SK-N-MC (cell line): ENCODE measurements at regions not wholly inside any gene's neighbourhood (a gene's known extent, or its start where the extent isn't known, plus 50 kb on each side); places are given as distances from the start of the nearest gene placed in this dataset.

ENCODE experiments used
- EZH2 ChIP-seq: fragments of 200-600 bp; sonication (generic); IDR thresholded peaks from one replicate; pipeline ENCODE4 v1.6.1; 2017; ENCODE audit warnings: antibody characterized with exemption
- FOXP2 ChIP-seq: optimal IDR thresholded peaks from 2 replicates; pipeline ENCODE3; 2011; ENCODE audit warnings: mild to moderate bottlenecking, moderate library complexity; ENCODE audit not compliant: insufficient read depth; ENCODE audit errors: extremely low read length, control extremely low read depth
- POLR2AphosphoS5 ChIP-seq: IDR thresholded peaks from 2 replicates; pipeline ENCODE4 v1.6.1; 2012; ENCODE audit warnings: mild to moderate bottlenecking, low read depth, low read length, borderline replicate concordance

DNA sequence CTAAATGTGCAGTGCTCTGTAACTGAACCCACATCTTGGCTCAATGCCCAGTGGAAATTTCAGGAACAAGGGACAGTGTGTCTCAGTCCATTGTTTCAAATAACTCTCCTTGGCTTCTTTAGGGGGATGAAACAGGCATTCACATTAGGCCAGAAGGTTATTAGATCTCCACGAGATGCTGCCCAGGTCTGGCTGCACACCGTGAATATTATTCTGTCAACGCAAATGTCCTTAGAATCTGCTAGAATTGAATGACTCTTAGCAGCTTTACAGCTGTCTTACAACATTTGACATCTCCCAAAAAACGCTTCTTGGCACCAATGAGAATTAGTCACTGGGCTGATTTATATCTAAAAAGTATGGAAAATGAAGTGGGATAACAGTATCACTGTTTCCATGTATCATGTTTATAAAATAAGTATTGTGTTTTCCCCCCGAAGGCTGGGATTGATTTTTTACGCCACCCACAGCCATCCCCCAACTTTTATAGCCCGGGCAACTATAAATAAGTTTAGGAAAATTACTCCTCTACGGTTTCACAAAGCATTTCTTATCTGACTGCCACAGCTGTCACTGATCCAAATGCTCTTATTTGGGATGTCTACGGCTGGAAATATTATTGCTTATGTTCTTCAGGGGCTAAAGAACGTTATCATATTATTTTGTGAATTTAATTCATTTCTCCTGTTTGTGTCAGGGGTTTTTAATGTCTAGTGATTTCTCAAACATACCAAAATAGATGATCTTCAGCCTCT lies 559.7 kb upstream of the FAT1 start:
- no peak for TF ChIP-seq POLR2AphosphoS5
- TF ChIP-seq EZH2, result no peak
- TF ChIP-seq FOXP2, result no peak
